ENCODE measurements at regions not wholly inside any gene's neighbourhood (a gene's known extent, or its start where the extent isn't known, plus 50 kb on each side); places are given as distances from the start of the nearest gene placed in this dataset.

DNA sequence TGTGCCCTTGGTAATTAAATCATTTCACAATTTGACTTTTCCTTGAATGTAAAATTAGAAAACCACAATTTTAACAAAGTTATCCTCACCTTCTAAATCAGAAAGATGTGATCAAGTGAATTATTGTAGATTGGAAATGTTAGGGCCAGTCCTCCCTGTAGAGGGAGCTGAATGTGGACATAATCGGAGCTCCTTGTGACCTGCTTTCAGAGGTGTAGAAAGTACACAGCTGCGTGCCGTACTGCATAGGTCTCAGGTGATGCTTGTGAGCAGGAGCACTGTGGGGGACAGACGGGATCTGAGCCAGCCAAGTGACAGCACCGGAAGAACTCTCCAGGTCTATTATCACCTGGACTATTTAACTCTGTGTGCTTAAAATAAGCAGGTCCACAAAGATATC, 338.0 kb downstream of the AASDHPPT start:
- DNase-seq, result no peak

DNA sequence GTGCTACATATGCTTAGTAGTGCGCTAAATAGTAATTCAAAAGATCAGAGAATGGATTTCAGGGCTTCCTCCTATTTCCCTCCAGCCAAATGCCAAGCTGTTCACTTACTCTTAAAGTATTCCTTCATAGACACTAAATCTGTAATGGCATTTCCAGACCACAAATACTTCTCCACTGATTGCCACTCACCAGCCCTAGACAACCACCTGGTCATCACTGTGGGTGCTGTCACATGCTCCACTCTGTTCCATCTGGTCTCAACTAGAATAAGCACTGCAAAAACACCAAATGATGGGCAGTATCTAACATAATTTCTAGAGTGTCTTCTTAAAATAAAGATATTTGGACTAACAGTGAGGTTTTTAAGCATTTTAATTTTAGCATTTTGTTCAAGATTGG, 341.3 kb downstream of the AASDHPPT start:
- DNase-seq, result no peak

DNA sequence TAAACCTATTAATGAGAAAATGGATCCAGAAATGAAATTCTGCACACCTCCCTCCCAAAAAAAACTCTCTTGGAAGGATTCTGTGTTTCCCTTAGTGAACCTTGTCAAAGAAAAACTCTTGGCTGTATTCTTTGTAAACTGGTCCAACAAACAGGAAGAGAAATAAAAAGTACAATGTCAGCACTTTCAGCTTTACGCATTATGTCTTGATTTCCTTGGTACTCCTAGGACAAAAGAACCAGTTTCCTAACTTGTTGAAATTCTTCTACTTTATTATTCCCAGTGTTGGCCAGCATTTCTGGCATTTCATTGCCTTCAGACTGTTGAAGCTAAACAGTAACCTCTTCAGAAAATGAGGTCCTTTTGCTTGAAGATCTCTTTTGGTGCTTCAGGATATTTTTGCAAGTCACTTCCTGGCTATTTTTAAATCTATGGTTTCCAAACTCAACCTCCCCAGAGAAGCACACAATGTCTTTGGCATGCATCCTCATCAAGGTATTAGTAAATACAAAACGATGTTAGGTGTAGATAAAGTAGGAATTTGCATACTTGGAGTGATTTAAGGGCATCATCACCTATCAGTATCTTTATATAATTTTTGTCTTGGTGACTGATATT, 342.7 kb downstream of the AASDHPPT start:
- no peak for DNase-seq

DNA sequence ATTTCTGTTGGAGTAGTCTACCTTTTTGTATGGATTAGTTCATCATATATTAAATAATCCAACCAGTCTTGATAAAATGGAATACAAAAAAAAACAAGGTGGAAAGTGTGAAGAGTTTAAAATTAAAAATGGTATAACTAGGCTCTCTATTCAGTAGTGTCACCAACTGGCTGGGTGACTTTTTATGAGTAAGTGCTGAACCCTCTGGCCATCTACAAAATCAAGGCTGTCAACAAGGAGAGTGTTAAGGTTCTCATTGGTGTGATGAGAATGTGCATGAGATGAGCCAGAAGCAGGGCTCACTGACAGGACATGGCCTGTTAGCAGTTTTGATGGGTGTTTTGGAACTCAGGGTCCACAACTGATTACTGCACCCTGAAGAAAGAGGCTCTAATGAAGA, 343.2 kb downstream of the AASDHPPT start:
- DNase-seq, result no peak

DNA sequence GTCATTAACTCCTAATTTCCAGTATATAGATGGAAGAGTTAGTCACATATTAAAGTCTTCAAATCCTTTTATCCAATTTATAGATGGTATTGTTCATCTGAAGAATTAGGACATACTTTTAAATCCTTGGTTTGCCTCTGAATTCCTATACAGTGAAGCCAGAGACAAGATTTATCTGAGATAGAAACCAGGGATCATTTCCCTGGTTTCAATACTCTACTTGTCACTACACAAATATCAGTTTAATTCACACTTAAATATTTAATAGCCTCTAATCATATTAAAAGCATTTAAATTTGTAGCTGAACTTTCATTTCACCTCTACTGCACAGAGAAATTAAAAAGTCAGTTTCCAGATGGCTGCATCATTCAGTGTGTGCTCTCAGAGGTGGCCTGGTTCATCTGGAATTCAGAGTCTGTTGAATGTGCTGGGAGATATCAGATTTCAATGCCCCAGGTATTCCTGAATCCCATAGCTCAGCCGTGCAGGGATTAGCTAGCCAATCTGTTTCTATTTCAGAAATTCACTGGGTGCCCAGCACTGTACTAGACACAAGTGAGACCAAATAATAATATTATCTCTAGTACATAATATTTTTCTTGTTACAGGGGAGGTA, 344.3 kb downstream of the AASDHPPT start:
- DNase-seq, result no peak

DNA sequence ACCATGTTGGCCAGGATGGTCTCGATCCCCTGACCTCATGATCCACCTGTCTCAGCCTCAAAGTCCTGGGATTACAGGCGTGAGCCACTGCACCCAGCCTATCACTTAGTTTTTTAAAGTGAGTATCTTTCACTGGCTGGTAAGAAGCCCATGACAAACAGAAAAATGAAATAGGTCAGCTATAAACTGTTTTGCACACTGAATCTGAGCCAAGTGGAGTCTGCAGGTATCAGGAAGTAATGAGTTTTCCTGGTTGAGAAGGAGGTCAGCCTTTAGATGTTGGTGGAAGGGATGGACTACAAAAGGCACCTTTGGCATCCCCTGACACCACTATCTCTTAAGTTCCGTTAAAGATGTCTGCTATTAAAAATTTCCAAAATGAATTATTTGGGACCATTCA, 345.1 kb downstream of the AASDHPPT start:
- no peak for DNase-seq

DNA sequence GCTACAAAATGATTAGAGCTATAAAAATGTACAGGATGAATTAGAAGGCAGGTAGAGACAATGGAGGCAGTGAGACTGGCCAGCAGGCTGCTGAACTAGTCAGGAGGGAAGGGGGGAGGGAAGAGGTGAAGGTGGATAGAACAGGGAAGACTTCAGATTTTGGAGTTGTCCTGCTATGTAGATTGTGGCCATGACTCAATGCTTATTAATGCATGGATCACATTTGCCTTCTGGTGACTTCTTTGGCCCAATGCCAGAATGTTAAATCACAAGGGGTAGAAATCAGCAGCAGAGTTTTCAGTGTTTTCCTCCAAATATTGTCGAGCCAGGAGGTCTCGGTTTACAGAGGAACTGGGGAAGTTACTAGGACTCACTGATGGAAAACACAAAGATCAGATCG, 346.6 kb downstream of the AASDHPPT start:
- DNase-seq, result no peak

DNA sequence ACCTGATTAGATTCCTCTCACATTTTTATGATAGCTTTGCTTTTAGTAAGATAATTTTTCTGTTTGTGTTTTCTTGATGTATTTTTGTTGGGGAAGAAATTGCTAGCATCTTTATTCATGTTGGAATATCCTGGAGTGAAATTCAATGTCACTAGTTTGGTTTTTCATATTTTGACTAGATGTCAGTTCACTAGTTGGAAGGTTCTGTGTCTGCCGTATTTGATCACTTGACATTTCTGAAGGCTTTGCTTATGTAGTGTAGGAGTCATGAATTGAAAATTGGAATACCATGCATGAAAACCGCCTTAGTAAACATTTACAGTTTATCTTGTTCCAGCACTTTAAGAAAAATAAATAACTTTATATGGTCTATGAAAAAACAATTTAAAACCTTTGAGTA, 348.4 kb downstream of the AASDHPPT start:
- DNase-seq, result no peak

DNA sequence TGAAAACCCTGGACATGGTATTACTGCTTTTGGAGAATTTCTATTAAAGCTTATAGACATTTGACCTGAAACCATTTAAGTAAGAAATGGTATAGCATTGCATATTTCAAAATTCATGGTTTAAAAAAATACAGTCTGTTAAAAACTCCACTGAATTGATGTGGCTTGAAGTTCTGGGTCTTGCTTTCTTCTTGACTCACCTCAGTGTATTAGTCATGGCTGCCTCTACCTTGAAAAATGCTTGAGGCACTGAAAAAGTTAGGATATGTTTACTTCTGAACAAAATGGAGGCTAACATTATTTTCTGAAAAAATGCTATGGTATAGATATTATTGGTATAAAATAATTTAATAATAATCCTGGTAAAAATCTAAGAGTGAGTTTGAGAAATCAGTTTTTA, 349.2 kb downstream of the AASDHPPT start:
- DNase-seq, result no peak

DNA sequence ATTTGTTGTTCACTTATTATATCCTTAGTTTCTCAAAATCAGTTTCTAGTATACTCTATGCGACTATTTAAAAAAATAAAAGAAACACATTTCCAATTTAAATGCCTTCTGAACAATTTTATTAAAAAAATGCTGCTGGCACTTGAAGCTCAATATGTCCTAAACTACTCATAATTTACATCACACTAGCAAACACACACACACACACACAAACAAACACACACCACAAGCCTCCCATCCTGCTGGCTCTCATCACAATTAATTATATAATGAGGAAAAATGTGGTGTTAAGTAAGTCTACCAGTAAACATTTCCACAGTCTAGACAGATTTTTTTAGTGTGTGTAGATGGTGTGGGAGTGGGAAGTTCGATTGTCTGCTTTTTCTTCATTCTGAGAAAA, 350.3 kb downstream of the AASDHPPT start:
- DNase-seq, result no peak

DNA sequence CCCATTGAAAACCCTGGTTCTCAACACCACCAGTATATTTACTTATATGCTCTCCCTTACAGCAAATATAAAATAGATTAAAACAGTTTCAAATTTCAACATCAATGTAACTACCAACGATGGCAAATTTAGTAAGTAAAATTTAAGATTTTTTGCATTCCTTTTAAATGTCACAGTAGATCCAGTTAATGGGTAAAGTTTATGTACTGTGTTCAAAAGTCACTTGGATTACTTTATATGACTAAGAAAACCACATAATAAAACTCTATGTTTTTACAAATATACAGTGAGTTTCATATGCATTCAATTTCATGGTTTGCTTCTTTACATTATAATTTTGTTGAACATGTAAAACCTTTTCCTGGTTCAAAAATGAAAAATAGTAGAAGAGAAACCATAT, 364.6 kb downstream of the AASDHPPT start:
- DNase-seq, result no peak

DNA sequence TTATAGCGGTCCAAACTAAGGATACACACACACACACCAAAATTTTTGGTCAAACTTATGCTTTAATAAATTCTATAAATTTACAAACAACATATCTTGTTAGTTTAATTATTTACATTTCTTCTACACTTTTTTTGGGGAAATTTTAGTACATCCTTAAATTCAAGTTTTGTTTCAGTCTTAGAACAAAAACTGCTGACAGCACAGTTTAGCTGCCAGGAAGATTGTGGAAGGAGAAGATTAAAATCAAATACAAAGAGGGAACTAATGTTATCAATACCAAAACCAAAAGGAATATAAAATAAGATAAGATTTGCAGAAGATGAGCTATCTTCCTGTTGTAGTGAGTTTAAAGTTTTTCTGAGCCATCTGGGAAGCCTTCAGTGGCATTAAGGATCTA, 368.8 kb downstream of the AASDHPPT start:
- DNase-seq, result no peak

DNA sequence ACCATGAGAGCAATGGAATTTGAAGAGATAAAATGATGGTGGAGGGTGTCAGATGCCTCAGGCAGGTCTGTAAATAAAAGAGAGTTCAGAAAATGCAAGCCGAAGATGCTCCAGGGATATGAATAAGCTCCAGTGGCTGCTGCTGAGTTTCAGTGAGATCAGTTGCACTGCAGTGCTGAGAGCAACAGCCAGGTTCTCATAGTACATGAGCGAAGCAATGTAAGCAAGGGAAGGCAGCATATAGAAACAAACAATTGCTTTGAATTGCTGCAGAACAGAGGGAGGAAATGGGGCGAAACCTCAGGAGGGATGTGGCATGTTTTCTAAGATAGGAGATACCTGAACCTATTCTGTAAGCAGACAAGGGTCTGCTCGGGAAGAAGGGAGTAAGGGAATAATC, 369.5 kb downstream of the AASDHPPT start:
- no peak for DNase-seq

DNA sequence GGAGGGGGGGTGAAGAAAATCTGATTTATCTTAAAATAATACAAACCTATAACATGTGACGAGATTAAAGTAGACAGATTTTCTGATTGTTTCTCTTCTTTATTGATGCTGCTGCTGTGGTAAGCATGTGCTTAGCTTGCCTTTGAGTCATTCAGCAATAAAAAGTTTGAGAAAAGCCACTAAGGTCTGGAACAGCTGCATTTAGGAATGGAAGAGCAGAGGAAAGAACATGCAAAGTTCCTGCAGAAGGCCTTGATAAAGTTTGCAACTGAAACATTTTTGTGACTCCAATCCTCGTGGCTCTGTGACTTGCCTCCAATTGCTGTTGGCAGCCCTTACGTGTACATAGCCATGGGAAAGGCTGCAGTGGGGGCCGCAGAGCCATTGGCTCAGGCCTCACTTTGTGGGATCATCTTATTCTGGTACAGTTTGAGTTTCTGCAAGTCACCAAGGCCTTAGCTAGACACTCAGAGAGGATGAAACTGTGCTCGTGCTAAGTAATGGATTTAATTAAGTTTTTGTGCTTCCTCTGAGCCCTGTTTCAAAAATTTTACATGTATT, 370.2 kb downstream of the AASDHPPT start:
- DNase-seq, result no peak

DNA sequence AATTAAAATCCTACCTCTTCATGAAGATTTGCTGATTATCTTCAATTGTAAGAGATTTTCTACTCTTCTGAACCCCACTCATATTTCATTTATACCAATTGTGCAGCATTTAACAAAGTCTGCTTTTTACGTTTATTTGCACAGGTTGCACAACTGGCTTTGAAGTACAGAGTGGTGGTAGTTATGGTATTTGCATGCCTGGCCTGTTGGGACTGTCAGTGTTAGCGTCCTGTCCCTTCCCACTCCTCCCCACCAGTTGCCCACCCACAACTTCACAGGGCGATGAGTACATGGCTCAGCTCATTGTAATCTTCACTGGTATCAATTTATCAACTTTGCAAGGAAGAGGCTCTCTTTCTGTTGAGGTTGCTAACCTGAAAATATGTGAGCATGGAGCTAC, 372.3 kb downstream of the AASDHPPT start:
- no peak for DNase-seq

DNA sequence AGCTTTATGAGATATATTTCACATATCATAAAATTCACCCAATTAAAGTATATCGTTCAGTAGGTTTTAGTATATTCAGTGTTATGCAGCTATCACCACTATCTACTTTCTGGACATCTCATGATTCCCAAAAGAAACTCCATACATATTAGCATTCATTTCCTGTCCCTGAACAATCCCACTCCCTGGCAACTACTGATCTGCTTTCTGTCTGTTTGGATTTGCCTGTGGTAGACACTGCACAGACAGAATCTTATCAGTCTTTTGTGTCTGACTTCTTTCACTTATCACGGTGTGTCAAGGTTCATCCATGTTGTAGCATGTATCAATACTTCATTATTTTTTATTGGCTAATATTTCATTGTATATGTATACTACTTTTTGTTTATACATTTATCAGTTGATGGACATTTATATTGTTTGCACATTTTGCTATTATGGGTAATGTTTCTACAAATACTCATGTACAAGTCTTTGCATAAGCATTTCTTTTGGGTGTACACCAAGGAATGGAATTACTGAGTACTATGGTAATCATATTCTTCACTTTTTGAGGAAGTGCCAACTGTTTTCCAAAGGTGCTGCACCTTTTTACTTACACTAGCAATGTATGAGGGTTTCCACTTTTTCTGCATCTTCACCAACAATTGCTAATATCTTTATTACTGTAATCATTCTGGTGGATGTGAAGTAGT, 373.9 kb downstream of the AASDHPPT start:
- DNase-seq, result no peak

DNA sequence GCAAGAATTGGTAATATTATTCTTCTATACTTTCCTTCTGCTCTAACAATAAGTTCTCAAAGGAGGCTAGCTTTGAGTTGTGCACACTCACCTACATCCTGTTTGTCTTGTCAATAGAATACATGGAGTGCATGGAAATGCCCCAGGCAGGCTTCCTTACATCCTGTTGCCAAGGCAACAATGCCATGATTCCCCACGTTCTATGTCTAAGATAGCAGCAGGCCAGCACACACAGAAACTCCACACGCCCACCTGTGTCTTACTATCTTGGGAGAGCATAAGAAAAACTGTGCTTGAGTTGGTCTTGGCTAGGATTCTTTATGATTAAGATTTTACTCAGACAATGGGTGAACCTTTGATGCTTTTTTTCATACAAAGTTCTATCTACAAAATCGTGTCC, 379.2 kb downstream of the AASDHPPT start:
- DNase-seq, result no peak

DNA sequence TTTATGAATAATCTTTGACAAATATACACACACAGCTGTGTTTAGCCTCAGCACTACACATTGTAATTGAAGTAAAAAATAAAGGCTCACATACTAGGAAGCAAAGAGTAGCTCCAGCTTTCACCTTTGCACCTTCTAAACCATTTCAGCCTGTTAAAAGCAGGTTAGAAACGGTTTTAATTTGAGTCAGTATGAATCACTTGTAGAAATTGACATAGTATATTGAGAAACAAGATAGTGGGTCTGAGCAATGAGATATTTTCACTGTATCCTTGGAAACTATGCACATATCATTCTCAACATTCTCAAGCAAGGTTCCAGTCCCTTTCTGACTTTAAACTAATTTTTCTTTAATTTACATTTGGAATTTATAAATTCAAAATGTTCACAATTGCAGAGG, 380.3 kb downstream of the AASDHPPT start:
- DNase-seq, result no peak

DNA sequence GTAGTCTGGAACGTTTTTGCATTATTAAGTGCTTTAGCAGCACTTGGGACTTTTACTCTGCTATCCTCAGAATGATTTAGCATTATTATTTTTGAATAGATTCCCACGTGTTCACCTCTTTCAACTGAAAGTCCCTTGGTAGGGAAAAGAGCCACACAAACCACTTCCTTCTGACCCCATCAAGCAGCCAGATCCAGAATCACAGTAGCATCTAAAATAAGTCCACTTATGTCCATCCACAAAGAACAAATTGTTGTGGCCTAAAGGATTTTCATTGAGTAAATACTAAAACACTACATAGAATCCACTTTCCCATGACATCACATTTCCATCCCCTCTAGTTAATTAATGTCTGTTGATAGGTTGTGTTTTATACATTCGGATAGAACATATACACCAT, 381.7 kb downstream of the AASDHPPT start:
- no peak for DNase-seq

DNA sequence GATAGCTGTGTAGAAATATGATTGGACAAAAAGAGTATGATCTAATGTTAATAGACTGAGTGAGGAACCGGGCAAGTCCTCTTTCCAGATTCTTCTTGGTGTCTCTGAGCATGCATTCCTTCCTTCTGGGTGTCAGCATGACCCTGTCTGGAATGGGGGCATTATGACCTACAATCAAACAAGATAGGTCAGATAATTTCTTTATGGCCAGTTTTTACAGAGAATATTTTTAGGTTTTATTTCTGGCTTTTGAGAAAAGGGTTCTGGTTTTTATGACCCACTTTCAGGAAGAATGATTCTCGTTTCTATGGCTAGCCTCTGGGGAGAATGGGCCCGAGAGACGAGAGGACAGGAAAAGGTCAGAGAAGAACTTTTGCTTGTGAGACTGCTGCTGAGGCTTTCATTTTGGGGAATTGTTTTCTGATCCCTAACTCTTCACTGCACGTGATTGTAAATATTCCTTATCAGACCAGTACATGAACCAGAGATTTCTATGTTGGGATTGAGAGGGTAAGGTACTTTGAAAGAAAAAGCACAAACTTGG, 383.8 kb downstream of the AASDHPPT start:
- DNase-seq, result no peak

DNA sequence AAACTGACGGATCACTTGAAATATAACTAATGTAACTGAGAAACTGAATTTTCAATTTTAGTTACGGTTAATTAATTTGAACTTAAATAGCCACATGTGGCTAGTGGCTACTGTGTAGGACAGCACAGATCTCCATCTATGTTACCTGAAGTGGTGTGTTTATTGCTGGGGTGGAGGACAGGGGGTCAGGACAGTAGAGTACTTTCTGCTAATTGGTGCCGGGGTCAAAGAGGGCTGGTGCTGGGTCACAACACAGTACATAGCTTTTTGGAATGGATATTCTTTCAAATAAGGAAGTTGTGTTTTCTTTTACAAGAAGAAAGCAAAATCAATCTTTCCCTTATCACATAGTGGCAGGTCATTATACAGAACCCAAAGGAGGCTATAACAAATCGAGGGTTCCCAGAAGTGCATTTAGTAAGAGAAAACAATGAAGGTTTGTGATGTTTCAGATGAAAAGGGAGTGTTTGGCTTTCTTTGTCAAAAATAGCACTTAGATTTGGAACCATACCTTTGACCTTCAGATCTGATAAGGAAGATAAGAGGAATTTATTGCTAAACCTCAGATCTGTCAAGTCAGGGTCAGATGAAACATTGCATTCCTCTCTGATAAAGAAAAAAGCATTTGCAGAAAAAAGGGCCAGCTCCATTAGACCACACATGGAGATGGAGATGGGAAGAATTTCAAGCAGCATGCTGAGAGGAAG, 384.5 kb downstream of the AASDHPPT start:
- DNase-seq, result no peak

DNA sequence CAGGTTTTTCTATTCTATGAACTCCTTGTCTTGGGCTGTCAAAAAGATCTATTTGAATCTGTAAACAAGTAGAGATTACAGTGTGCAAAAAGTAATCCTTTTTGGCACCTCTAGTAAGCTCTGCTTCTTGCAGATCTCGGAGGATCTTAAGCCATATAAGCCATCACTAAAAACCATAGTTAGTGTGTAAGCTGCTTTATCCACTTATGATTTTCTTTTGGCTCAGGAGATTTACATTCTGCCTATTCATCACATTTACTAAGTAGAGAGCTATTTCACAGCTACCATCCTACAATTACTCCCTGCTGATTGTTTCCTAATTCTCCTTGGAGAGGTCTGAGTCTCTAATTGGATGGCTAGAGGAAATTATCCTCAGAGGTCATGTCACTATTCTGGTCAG, 385.7 kb downstream of the AASDHPPT start:
- DNase-seq, result no peak

DNA sequence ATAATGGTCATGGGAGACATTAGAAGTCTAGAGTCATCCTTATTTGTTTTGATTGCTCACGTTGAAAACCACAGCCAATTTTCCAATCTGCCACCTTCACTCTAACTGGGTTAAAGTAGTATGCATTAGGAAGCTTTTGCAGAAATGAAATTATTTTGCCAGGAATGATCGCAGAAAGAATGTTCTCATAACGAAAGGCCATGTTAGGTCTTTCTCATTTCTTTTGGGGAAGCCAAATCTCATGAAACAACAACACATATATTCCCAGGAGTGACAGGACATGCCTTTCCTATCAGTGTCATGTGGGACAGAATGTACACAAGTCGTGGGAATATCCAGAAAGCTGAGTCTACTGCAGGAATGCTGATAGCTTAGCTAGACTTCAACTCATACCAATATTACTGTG, 386.3 kb downstream of the AASDHPPT start:
- no peak for DNase-seq

Data from hematopoietic multipotent progenitor cell treated with erythropoietin and hydrocortisone succinate and interleukin-3 and kit ligand, for 8 days (in vitro differentiated cells).